ENCODE measurements at regions not wholly inside any gene's neighbourhood (a gene's known extent, or its start where the extent isn't known, plus 50 kb on each side); places are given as distances from the start of the nearest gene placed in this dataset.

- ATAC-seq (no peak), DNase-seq (ENCODE audit: low read depth, low spot score) (no peak)
- H3K9ac ChIP-seq (ENCODE audit: low read length), result no peak overlapping the region
- no peaks in the 10 kb centered on the region for H4K20me1 ChIP-seq (ENCODE audit: insufficient read depth)
- no peak overlapping the region for H3K4me2 ChIP-seq (ENCODE audit: low read length)
- H3K9me2 ChIP-seq (ENCODE audit: insufficient read depth), result no peaks in the 10 kb centered on the region
- no peaks in the 10 kb centered on the region for H3K4me1 ChIP-seq (ENCODE audit: control insufficient read depth in 1 of 2, insufficient read depth in 2 of 2, low read length in 2 of 2)
- H3K27ac ChIP-seq (ENCODE audit: low read depth, low read length), result no peak overlapping the region
- no peak for TF ChIP-seq CEBPB (IDR thresholded peaks at IDR 0.05; ENCODE audit: low read depth)
- TF ChIP-seq ZFX (IDR thresholded peaks at IDR 0.05), result no peak
- no peak for TF ChIP-seq ELF1 (IDR thresholded peaks at IDR 0.05; ENCODE audit: borderline replicate concordance, low read depth)
- no peak for TF ChIP-seq SIN3A (IDR thresholded peaks at IDR 0.05; ENCODE audit: low read depth)
- H3K27me3 ChIP-seq (ENCODE audit: insufficient read depth, low read length), result no peaks in the 10 kb centered on the region
- H3K9me3 ChIP-seq (ENCODE audit: control insufficient read depth in 1 of 2, insufficient read depth in 1 of 2, low read depth in 1 of 2, low read length in 2 of 2), result peaks cover 10 to 22% of the 10 kb centered on the region in 2 experiments; a peak in 3 of 4 replicates
- intact Hi-C loops (cut with micrococcal nuclease), result no loop called here
- H3K4me3 ChIP-seq (replicated peaks in 1 of 2; ENCODE audit: low read depth in 1 of 2, low read length in 2 of 2), result no peak overlapping the region
- CTCF ChIA-PET, result no interaction called here
- no TSS peak for BruUV-seq (replicated peaks)
- H3K36me3 ChIP-seq (ENCODE audit: control insufficient read depth in 1 of 2, insufficient read depth in 2 of 2, low read length in 2 of 2), result no peaks in the 10 kb centered on the region
- POLR2A ChIA-PET, result no interaction called here
- H3K79me2 ChIP-seq (ENCODE audit: insufficient read depth, low read length), result no peaks in the 10 kb centered on the region
- RAD21 ChIA-PET (ENCODE audit: low non-redundant PET in 1 of 2, low total read pairs in 2 of 2, uncharacterized antibody in 2 of 2, unreplicated experiment in 2 of 2), result no interaction called here
- H2AFZ ChIP-seq (ENCODE audit: low read depth, low read length, poor library complexity, severe bottlenecking), result no peak overlapping the region
Observed at GRCh38 chr21:22351076-22351475, 1352.9 kb downstream of the NCAM2 start.

- no peak overlapping the region for H2AFZ ChIP-seq (ENCODE audit: low read depth, low read length, poor library complexity, severe bottlenecking)
- no peaks in the 10 kb centered on the region for H3K36me3 ChIP-seq (ENCODE audit: control insufficient read depth in 1 of 2, insufficient read depth in 2 of 2, low read length in 2 of 2)
- no peak overlapping the region for H3K4me2 ChIP-seq (ENCODE audit: low read length)
- TF ChIP-seq SP1 (IDR thresholded peaks at IDR 0.05; ENCODE audit: low read depth) (no peak), EZH2phosphoT487 (IDR thresholded peaks at IDR 0.05; ENCODE audit: borderline replicate concordance) (no peak)
- H4K20me1 ChIP-seq (ENCODE audit: insufficient read depth), result no peaks in the 10 kb centered on the region
- H3K4me1 ChIP-seq (ENCODE audit: control insufficient read depth in 1 of 2, insufficient read depth in 2 of 2, low read length in 2 of 2), result no peaks in the 10 kb centered on the region
- H3K9me2 ChIP-seq (ENCODE audit: insufficient read depth), result no peaks in the 10 kb centered on the region
- peaks cover 10 to 22% of the 10 kb centered on the region in 2 experiments; a peak in 3 of 4 replicates for H3K9me3 ChIP-seq (ENCODE audit: control insufficient read depth in 1 of 2, insufficient read depth in 1 of 2, low read depth in 1 of 2, low read length in 2 of 2)
- no peak for ATAC-seq
- POLR2A ChIA-PET, result no interaction called here
- H3K27me3 ChIP-seq (ENCODE audit: insufficient read depth, low read length), result no peaks in the 10 kb centered on the region
- no peaks in the 10 kb centered on the region for H3K79me2 ChIP-seq (ENCODE audit: insufficient read depth, low read length)
- intact Hi-C loops (cut with micrococcal nuclease), result no loop called here
- DNase-seq (ENCODE audit: low read depth, low spot score), result no peak
- no TSS peak for BruUV-seq (replicated peaks)
- RAD21 ChIA-PET (ENCODE audit: low non-redundant PET in 1 of 2, low total read pairs in 2 of 2, uncharacterized antibody in 2 of 2, unreplicated experiment in 2 of 2), result no interaction called here
- no peak overlapping the region for H3K4me3 ChIP-seq (replicated peaks in 1 of 2; ENCODE audit: low read depth in 1 of 2, low read length in 2 of 2)
- H3K27ac ChIP-seq (ENCODE audit: low read depth, low read length), result no peak overlapping the region
- CTCF ChIA-PET, result no interaction called here
- no peak overlapping the region for H3K9ac ChIP-seq (ENCODE audit: low read length)
Observed at GRCh38 chr21:22352088-22352487, 1353.9 kb downstream of the NCAM2 start.

Data from HCT116 (cell line).